PC-3 (cell line): ENCODE measurements at regions not wholly inside any gene's neighbourhood (a gene's known extent, or its start where the extent isn't known, plus 50 kb on each side); places are given as distances from the start of the nearest gene placed in this dataset.
"Not testable (repeated sequence)": the region's sequence is repeated elsewhere in the genome, so short reads cannot be mapped to it uniquely, and the experiment has no call there.

Source experiments
- ATAC-seq: fragments of 200-7000 bp; cut with Tn5 transposase; 2 replicates; pipeline ENCODE4 v1.9.1; 2020; ENCODE audit warnings: mild to moderate bottlenecking, moderate library complexity
- BruUV-seq: library from RNA; stranded (reverse); fragments of 400-500 nt; replicated peaks from 2 replicates; lab custom pipeline; 2021; lab: Mats Ljungman, UMichigan
- CTCF ChIA-PET: fragments of 300-600 bp; sonication (Branson Sonifier 250); formaldehyde crosslinking; loops from one replicate; lab custom pipeline; 2022; ENCODE audit warnings: antibody characterized with exemption; lab: Charles Lee
- POLR2A ChIA-PET: fragments of 300-600 bp; sonication (Branson Sonifier 250); formaldehyde crosslinking; loops from one replicate; lab custom pipeline; 2022; ENCODE audit warnings: antibody characterized with exemption; ENCODE audit not compliant: unreplicated experiment; lab: Charles Lee
- DNase-seq: peaks from one replicate; pipeline ENCODE4 v3.0.0-alpha.2; 2015
- H2AFZ ChIP-seq: fragments of 300-600 bp; sonication (generic); 2 replicates; pipeline ENCODE4 v1.6.0; 2016; ENCODE audit warnings: antibody characterized with exemption, low read length
- H3F3A ChIP-seq: fragments of 300-600 bp; sonication (generic); one replicate; pipeline ENCODE4 v1.6.0; 2017; ENCODE audit warnings: antibody characterized with exemption, low read length, control low read depth, mild to moderate bottlenecking; ENCODE audit not compliant: unreplicated experiment
- H3K27ac ChIP-seq: fragments of 300-600 bp; sonication (generic); 2 replicates; pipeline ENCODE4 v1.5.1; 2016; ENCODE audit warnings: mild to moderate bottlenecking, low read length
- H3K27me3 ChIP-seq: fragments of 300-600 bp; sonication (generic); 2 replicates; pipeline ENCODE4 v1.6.1; 2016; ENCODE audit warnings: low read length, mixed read lengths
- H3K36me3 ChIP-seq: fragments of 300-600 bp; sonication (generic); 2 replicates; pipeline ENCODE4 v1.6.1; 2016; ENCODE audit warnings: low read depth, mixed run types, low read length, mixed read lengths
- H3K4me1 ChIP-seq: fragments of 300-600 bp; sonication (generic); 2 replicates; pipeline ENCODE4 v1.5.1; 2016; ENCODE audit warnings: low read length; ENCODE audit not compliant: insufficient read depth
- H3K4me2 ChIP-seq: fragments of 300-600 bp; sonication (generic); 2 replicates; pipeline ENCODE4 v1.6.0; 2016; ENCODE audit warnings: low read length
- H3K4me3 ChIP-seq: fragments of 300-600 bp; sonication (generic); 2 replicates; pipeline ENCODE4 v1.5.1; 2016; ENCODE audit warnings: mild to moderate bottlenecking, low read length, mixed read lengths
- H3K79me2 ChIP-seq: fragments of 300-600 bp; sonication (generic); 2 replicates; pipeline ENCODE4 v1.6.1; 2017; ENCODE audit warnings: low read length, mixed read lengths
- H3K9ac ChIP-seq: fragments of 300-600 bp; sonication (generic); 2 replicates; pipeline ENCODE4 v1.6.0; 2016; ENCODE audit warnings: mild to moderate bottlenecking, low read length
- H3K9me2 ChIP-seq: fragments of 300-600 bp; sonication (generic); replicated peaks from 2 replicates; pipeline ENCODE4 v1.6.1; 2016; ENCODE audit warnings: mixed run types, low read length, mixed read lengths
- H3K9me3 ChIP-seq: fragments of 300-600 bp; sonication (generic); 2 replicates; pipeline ENCODE4 v1.6.1; 2016; ENCODE audit warnings: low read length, mixed read lengths
- H4K20me1 ChIP-seq: fragments of 300-600 bp; sonication (generic); 2 replicates; pipeline ENCODE4 v1.6.1; 2016; ENCODE audit warnings: low read length, mixed read lengths
- CTCF ChIP-seq: fragments of 300-600 bp; sonication (generic); conservative IDR thresholded peaks from 2 replicates; pipeline ENCODE4 v1.5.1; 2017; ENCODE audit warnings: antibody characterized with exemption, low read depth, mild to moderate bottlenecking, low read length
- EZH2 ChIP-seq: fragments of 300-600 bp; sonication (generic); IDR thresholded peaks from one replicate; pipeline ENCODE4 v1.6.1; 2017; ENCODE audit warnings: antibody characterized with exemption, mild to moderate bottlenecking, low read length; ENCODE audit not compliant: unreplicated experiment
- EZH2phosphoT487 ChIP-seq: fragments of 300-600 bp; sonication (generic); IDR thresholded peaks from 2 replicates; pipeline ENCODE4 v1.6.1; 2018; ENCODE audit warnings: mild to moderate bottlenecking, antibody characterized with exemption, low read length, borderline replicate concordance
- intact Hi-C: fragments of 100-400 bp; cut with micrococcal nuclease; formaldehyde crosslinking; loops from 2 replicates; pipeline ENCODE4 v1.9.0; 2023

GRCh38 chr11:24413391-24413790 is 83.5 kb upstream of the LUZP2 start:
- Histone ChIP-seq H3K27me3 (no peaks in the 10 kb centered on the region), H3F3A (no peaks in the 10 kb centered on the region), H3K4me1 (no peaks in the 10 kb centered on the region), H3K9me2 (no peaks in the 10 kb centered on the region), H3K9ac (no peak overlapping the region), H2AFZ (no peak overlapping the region), H3K79me2 (no peaks in the 10 kb centered on the region), H3K36me3 (no peaks in the 10 kb centered on the region), H3K9me3 (no peaks in the 10 kb centered on the region), H3K4me3 (no peak overlapping the region), H3K4me2 (no peak overlapping the region), H4K20me1 (no peaks in the 10 kb centered on the region), H3K27ac (no peak overlapping the region)
- intact Hi-C loops = no loop called here
- ChIA-PET POLR2A (no interaction called here), CTCF (no interaction called here)
- no TSS peak for BruUV-seq
- DNase-seq = no peak
- TF ChIP-seq EZH2phosphoT487 (no peak), EZH2 (no peak)
- ATAC-seq = no peak

- H3K79me2 ChIP-seq, H3K9me3 ChIP-seq, H3K27ac ChIP-seq, intact Hi-C loops, H3K9me2 ChIP-seq, H2AFZ ChIP-seq, H3K4me2 ChIP-seq, BruUV-seq, H3K9ac ChIP-seq, ATAC-seq, H3F3A ChIP-seq, H3K27me3 ChIP-seq, H3K36me3 ChIP-seq, CTCF ChIA-PET, H4K20me1 ChIP-seq, H3K4me1 ChIP-seq, POLR2A ChIA-PET, H3K4me3 ChIP-seq, DNase-seq: not testable (repeated sequence)
These were observed 80.8 kb upstream of the LUZP2 start for GRCh38 chr11:24415955-24416636.

- POLR2A ChIA-PET = no interaction called here
- ATAC-seq (peak; percentile 66), DNase-seq (peak; percentile 37)
- Histone ChIP-seq H3K4me3 (no peak overlapping the region), H3K27ac (no peak overlapping the region), H3K9ac (no peak overlapping the region), H3K36me3 (no peaks in the 10 kb centered on the region), H3K27me3 (no peaks in the 10 kb centered on the region), H2AFZ (no peak overlapping the region), H3K9me2 (no peaks in the 10 kb centered on the region), H3K4me1 (no peaks in the 10 kb centered on the region), H3K4me2 (no peak overlapping the region), H3F3A (no peaks in the 10 kb centered on the region), H3K79me2 (no peaks in the 10 kb centered on the region), H4K20me1 (no peaks in the 10 kb centered on the region), H3K9me3 (no peaks in the 10 kb centered on the region)
- BruUV-seq = no TSS peak
- intact Hi-C loops = no loop called here
- CTCF ChIA-PET = no interaction called here
- no peak for TF ChIP-seq EZH2phosphoT487
- no peak for TF ChIP-seq EZH2
- no peak for TF ChIP-seq CTCF
These were observed 75.1 kb upstream of the LUZP2 start for GRCh38 chr11:24421766-24422165.
